ENCODE measurements at regions not wholly inside any gene's neighbourhood (a gene's known extent, or its start where the extent isn't known, plus 50 kb on each side); places are given as distances from the start of the nearest gene placed in this dataset.

- Histone ChIP-seq H4K20me1 (replicated peaks; ENCODE audit: control insufficient read depth, extremely low read depth, insufficient read depth, low read length) (no peaks in the 10 kb centered on the region), H3K27me3 (ENCODE audit: control insufficient read depth in 2 of 2, insufficient read depth in 2 of 2, low read length in 2 of 2) (no peaks in the 10 kb centered on the region), H3K9ac (replicated peaks; ENCODE audit: extremely low read depth, insufficient read depth, low read length) (no peak overlapping the region), H3K79me2 (ENCODE audit: control insufficient read depth, insufficient read depth, low read length) (no peaks in the 10 kb centered on the region), H3K9me1 (replicated peaks; ENCODE audit: control insufficient read depth, extremely low read depth, insufficient read depth, low read length) (no peaks in the 10 kb centered on the region), H3K4me1 (ENCODE audit: control insufficient read depth, extremely low read depth, insufficient read depth, low read length) (no peaks in the 10 kb centered on the region), H3K4me3 (replicated peaks in 1 of 3; ENCODE audit: insufficient read depth in 1 of 3, low read depth in 1 of 3, low read length in 3 of 3) (no peak overlapping the region), H3K9me3 (replicated peaks; ENCODE audit: control insufficient read depth, insufficient read depth, low read length) (no peaks in the 10 kb centered on the region), H2AFZ (ENCODE audit: low read depth, low read length) (no peak overlapping the region), H3K4me2 (ENCODE audit: insufficient read depth, low read length) (no peak overlapping the region), H3K27ac (ENCODE audit: insufficient read depth, low read depth, low read length) (no peak overlapping the region), H3K36me3 (ENCODE audit: control insufficient read depth in 2 of 2, extremely low read depth in 1 of 2, insufficient read depth in 2 of 2, low read length in 2 of 2) (no peaks in the 10 kb centered on the region)
- FAIRE-seq (no peak), DNase-seq (ENCODE audit: low read depth, low spot score) (no peak)
- intact Hi-C loops (cut with micrococcal nuclease) = loop anchor here (5.0 kb wide), 1 partner anchor 114 kb away; no protein-coding TSS in a partner anchor
- dilution Hi-C loops (cut with MboI; ENCODE audit: extremely low pct_ligation_motif_present, low sequenced_read_pairs) = no loop called here
- CTCF ChIA-PET = no interaction called here
- TF ChIP-seq GATA2 (IDR thresholded peaks at IDR 0.05; ENCODE audit: insufficient read depth, insufficient read length, low read depth, low read length) = no peak
- no peak for TF ChIP-seq JUN (IDR thresholded peaks at IDR 0.05; ENCODE audit: borderline replicate concordance, insufficient read depth, insufficient read length, low read depth)
- no peak for TF ChIP-seq EZH2 (IDR thresholded peaks at IDR 0.05; ENCODE audit: borderline replicate concordance, low read depth, low read length, severe bottlenecking)
- TF ChIP-seq POLR2A (IDR thresholded peaks at IDR 0.05; ENCODE audit: low read depth, low read length) = no peak
- no peak for TF ChIP-seq MYC (IDR thresholded peaks at IDR 0.05; ENCODE audit: low read depth, low read length)
- no peak for TF ChIP-seq CTCF (IDR thresholded peaks at IDR 0.05; ENCODE audit: extremely low read depth in 1 of 2, insufficient read depth in 1 of 2, low read depth in 1 of 2, low read length in 2 of 2)
- no peak for TF ChIP-seq FOS (IDR thresholded peaks at IDR 0.05; ENCODE audit: borderline replicate concordance, insufficient read depth, low read length)
- TF ChIP-seq MAX (IDR thresholded peaks at IDR 0.05; ENCODE audit: insufficient read depth, insufficient read length) = no peak
- no peak for TF ChIP-seq POLR2AphosphoS5 (IDR thresholded peaks at IDR 0.05; ENCODE audit: insufficient read depth, low read depth, low read length)
- no TSS peak for BruUV-seq (replicated peaks)
- POLR2A ChIA-PET = no interaction called here
These were observed 113.8 kb upstream of the MAFB start for GRCh38 chr20:40802886-40803285.
